ENCODE measurements at regions not wholly inside any gene's neighbourhood (a gene's known extent, or its start where the extent isn't known, plus 50 kb on each side); places are given as distances from the start of the nearest gene placed in this dataset.
"Not testable (repeated sequence)": the region's sequence is repeated elsewhere in the genome, so short reads cannot be mapped to it uniquely, and the experiment has no call there.

GRCh38 chr20:1757072-1757471, 99.5 kb upstream of the SIRPG start:
- no peak for TF ChIP-seq POLR2A (IDR thresholded peaks at IDR 0.05; ENCODE audit: low read depth, low read length)
- DNase-seq (ENCODE audit: insufficient read length, low spot score) (no peak), FAIRE-seq (no peak)

- DNase-seq (ENCODE audit: insufficient read length, low spot score) (no peak), FAIRE-seq (no peak)
- TF ChIP-seq POLR2A (IDR thresholded peaks at IDR 0.05; ENCODE audit: low read depth, low read length), result no peak
Observed at GRCh38 chr20:1754749-1755148, 97.2 kb upstream of the SIRPG start.

GRCh38 chr20:1754306-1754705, 96.7 kb upstream of the SIRPG start:
- DNase-seq (ENCODE audit: insufficient read length, low spot score) (no peak), FAIRE-seq (no peak)
- no peak for TF ChIP-seq POLR2A (IDR thresholded peaks at IDR 0.05; ENCODE audit: low read depth, low read length)

- no peak for TF ChIP-seq POLR2A (IDR thresholded peaks at IDR 0.05; ENCODE audit: low read depth, low read length)
- no peak for FAIRE-seq
Observed at GRCh38 chr20:1752045-1752444, 94.5 kb upstream of the SIRPG start.

GRCh38 chr20:1748777-1749176, 91.2 kb upstream of the SIRPG start:
- FAIRE-seq (no peak), DNase-seq (ENCODE audit: insufficient read length, low spot score) (no peak)
- TF ChIP-seq POLR2A (IDR thresholded peaks at IDR 0.05; ENCODE audit: low read depth, low read length), result no peak

More at GRCh38 chr20:1752045-1752444, 94.5 kb upstream of the SIRPG start:
- DNase-seq (ENCODE audit: insufficient read length, low spot score), result no peak

- FAIRE-seq, result no peak
- no peak for TF ChIP-seq POLR2A (IDR thresholded peaks at IDR 0.05; ENCODE audit: low read depth, low read length)
- DNase-seq (ENCODE audit: insufficient read length, low spot score), result no peak
Observed at GRCh38 chr20:1747953-1748577, 90.5 kb upstream of the SIRPG start.

GRCh38 chr20:1742049-1742434, 84.5 kb upstream of the SIRPG start:
- FAIRE-seq; DNase-seq (ENCODE audit: insufficient read length, low spot score): not testable (repeated sequence)

GRCh38 chr20:1741309-1742048, 83.9 kb upstream of the SIRPG start:
- FAIRE-seq, result peak; percentile 23
- TF ChIP-seq POLR2A (IDR thresholded peaks at IDR 0.05; ENCODE audit: low read depth, low read length), result no peak
- no peak for DNase-seq (ENCODE audit: insufficient read length, low spot score)

- no peak for FAIRE-seq
Observed at GRCh38 chr20:1737134-1737533, 79.6 kb upstream of the SIRPG start.

GRCh38 chr20:1735417-1736089, 78.0 kb upstream of the SIRPG start:
- DNase-seq (ENCODE audit: insufficient read length, low spot score) (no peak), FAIRE-seq (no peak)
- no peak for TF ChIP-seq POLR2A (IDR thresholded peaks at IDR 0.05; ENCODE audit: low read depth, low read length)

More at GRCh38 chr20:1737134-1737533, 79.6 kb upstream of the SIRPG start:
- no peak for TF ChIP-seq POLR2A (IDR thresholded peaks at IDR 0.05; ENCODE audit: low read depth, low read length)
- no peak for DNase-seq (ENCODE audit: insufficient read length, low spot score)

- TF ChIP-seq POLR2A (IDR thresholded peaks at IDR 0.05; ENCODE audit: low read depth, low read length), result no peak
- FAIRE-seq (no peak), DNase-seq (ENCODE audit: insufficient read length, low spot score) (no peak)
Observed at GRCh38 chr20:1734269-1734858, 76.8 kb upstream of the SIRPG start.

GRCh38 chr20:1731828-1732375, 74.3 kb upstream of the SIRPG start:
- DNase-seq (ENCODE audit: insufficient read length, low spot score); FAIRE-seq: not testable (repeated sequence)

GRCh38 chr20:1730981-1731711, 73.6 kb upstream of the SIRPG start:
- FAIRE-seq; DNase-seq (ENCODE audit: insufficient read length, low spot score): not testable (repeated sequence)

- not testable (repeated sequence) for DNase-seq (ENCODE audit: insufficient read length, low spot score); FAIRE-seq
Observed at GRCh38 chr20:1727303-1727702, 69.7 kb upstream of the SIRPG start.

Data from H54 (cell line).